A204.1 (cell line): ENCODE measurements at regions not wholly inside any gene's neighbourhood (a gene's known extent, or its start where the extent isn't known, plus 50 kb on each side); places are given as distances from the start of the nearest gene placed in this dataset.
"Not testable (repeated sequence)": the region's sequence is repeated elsewhere in the genome, so short reads cannot be mapped to it uniquely, and the experiment has no call there.

ENCODE experiments used
- FAIRE-seq: peaks from 2 replicates; lab custom pipeline; 2012; peaks lifted over from hg19 to GRCh38; lab: Jason Lieb, UNC

DNA sequence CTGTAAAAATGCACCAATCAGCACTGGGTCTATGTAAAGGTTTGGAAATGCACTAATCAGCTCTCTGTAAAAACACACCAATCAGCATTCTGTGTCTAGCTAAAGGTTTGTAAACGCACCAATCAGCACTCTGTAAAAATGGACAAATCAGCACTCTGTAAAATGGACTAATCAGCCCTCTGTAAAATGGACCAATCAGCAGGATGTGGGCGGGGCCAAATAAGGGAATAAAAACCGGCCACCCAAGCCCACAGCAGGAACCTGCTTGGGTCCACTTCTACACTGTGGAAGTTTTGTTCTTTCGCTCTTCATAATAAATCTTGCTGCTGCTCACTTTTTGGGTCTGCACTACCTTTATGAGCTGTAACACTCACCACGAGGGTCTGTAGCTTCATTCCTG is 101.0 kb downstream of the SMC2 start:
- FAIRE-seq, result not testable (repeated sequence)

DNA sequence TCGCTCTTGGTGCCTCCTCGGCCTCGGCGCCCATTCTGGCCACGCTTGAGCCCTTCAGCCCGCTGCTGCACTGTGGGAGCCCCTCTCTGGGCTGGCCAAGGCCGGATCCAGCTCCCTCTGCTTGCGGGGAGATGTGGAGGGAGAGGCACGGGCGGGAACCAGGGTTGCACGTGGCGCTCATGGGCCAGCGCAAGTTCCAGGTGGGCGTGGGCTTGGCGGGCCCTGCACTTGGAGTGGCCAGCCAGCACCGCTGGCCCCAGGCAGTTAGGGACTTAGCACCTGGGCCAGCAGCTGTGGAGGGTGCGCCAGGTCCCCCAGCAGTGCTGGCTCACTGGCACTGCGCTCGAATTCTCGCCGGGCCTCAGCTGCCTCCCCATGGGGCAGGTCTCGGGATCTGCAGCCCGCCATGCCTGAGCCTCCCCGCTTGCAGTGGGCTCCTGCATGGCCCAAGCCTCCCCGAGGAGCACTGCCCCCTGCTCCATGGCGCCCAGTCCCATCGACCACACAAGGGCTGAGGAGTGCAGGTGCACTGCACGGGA is 106.4 kb downstream of the SMC2 start:
- FAIRE-seq, result no peak

- FAIRE-seq, result no peak
Measured at GRCh38 chr9:104206766-104207165, 112.7 kb downstream of the SMC2 start.

DNA sequence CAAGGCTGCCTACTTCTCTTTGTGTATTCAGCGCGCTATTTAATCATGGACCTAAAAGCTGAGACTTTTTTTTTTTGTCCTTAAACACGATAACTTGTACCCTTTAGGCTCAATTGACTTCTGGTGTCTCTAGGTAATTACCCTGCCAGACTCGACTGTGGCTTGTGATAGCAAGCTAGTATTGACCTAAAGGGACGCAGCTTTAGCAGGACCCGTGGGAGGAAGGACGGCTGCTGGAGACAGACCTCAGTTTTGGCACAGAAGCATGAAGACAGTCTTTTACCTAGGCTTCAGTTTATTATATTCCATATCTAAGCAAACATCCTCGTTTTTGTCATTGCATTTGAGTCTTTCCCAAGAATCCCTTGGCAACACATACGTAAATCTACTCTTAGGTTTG is 115.3 kb downstream of the SMC2 start:
- FAIRE-seq, result no peak

DNA sequence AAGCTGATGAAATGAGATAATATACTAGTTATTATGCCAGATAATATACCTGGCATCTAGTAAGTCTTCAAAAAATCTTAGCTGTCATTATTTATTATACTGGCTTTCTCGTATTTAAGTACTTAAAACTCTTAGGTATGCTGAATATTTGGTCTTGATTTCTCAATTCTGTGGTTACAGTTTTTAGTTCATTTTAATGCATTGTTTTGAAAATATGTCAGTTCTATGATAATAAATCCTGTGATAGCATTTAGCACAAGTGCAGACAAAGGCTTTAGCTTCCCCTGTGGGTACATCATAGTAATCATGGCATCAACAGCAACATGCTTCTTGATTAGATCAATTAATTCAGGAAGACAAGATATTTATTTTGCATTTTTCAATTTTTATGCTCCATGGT is 133.0 kb downstream of the SMC2 start:
- no peak for FAIRE-seq

- no peak for FAIRE-seq
Measured at GRCh38 chr9:104232781-104233341, 138.8 kb downstream of the SMC2 start.

DNA sequence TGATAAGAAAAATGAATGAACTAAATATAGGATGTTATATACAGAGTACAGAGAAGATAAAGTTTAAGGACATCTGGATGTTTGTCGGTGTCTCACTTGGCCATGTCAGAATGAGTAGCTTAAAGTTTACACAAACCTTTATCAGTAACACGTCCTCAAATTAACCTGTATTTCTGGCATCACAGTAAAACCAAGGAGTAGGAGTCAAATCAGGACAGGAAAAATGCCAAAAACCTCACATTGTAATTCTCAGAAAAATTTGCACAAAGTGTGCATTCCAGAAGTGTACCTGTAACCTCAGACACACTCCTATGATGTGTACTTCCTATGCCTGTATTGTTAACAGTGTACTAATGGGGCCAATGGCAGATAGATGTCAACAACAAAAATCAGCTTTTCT is 139.3 kb downstream of the SMC2 start:
- no peak for FAIRE-seq

- not testable (repeated sequence) for FAIRE-seq
Measured at GRCh38 chr9:104234632-104235337, 140.7 kb downstream of the SMC2 start.

DNA sequence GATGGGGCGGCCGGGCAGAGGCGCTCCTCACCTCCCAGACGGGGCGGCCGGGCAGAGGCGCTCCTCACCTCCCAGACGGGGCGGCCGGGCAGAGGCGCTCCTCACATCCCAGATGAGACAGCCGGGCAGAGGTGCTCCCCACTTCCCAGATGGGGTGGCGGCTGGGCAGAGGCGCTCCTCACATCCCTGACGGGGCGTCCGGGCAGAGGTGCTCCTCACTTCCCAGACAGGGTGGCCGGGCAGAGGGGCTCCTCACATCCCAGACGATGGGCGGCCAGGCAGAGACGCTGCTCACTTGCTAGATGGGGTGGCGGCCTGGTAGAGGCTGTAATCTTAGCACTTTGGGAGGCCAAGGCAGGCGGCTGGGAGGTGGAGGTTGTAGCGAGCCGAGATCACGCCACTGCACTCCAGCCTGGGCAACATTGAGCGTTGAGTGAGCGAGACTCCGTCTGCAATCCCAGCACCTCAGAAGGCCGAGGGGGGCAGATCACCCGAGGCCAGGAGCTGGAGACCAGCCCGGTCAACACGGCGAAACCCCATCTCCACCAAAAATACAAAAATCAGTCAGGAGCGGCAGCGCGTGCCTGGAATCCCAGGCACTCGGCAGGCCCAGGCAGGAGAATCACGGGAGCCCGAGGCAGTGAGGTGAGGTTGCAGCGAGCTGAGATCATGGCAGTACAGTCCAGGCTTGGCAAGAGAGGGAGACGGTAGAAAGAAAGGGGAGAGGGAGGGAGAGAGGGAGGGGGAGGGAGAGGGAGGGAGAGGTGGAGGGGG is 141.4 kb downstream of the SMC2 start:
- FAIRE-seq, result not testable (repeated sequence)

GRCh38 chr9:104238668-104239067 is 144.6 kb downstream of the SMC2 start:
- no peak for FAIRE-seq

- FAIRE-seq, result no peak
Measured at GRCh38 chr9:104240890-104241289, 146.8 kb downstream of the SMC2 start.

- no peak for FAIRE-seq
Measured at GRCh38 chr9:104245925-104246324, 151.8 kb downstream of the SMC2 start.

GRCh38 chr9:104247899-104248460 is 153.9 kb downstream of the SMC2 start:
- no peak for FAIRE-seq

DNA sequence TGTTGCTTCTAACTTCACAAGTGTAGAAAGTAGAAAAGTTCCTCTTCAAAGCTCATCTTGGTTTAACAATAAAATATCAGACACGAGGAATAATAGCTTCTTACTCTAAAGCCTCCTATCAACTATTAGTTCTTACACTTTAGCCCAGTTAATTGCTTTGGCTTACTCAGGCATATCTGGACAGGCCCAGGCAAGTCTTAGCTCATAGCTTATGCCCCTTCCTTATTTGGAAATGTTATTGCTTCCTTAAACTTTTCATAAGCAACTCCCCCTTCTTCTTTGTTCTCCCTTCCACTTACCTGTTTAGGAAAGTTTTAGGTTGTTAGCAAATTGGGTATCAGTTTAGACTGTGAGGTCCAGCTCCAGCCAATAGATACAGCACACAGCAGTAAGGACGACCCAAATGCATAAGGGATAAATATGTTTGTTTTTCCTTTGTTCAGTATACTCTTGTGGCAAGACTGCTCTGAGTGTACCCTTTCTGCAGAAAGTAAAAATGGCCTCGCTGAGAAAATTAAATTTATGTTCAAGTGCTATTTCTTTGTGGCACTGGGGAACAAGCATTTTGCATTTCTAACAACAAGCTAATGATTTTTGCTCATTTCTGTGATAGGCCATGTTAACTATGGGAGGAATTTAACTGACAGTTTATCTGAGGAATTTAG is 162.1 kb downstream of the SMC2 start:
- no peak for FAIRE-seq

- FAIRE-seq, result no peak
Measured at GRCh38 chr9:104256696-104257062, 162.6 kb downstream of the SMC2 start.

GRCh38 chr9:104258296-104259011 is 164.3 kb downstream of the SMC2 start:
- no peak for FAIRE-seq

- FAIRE-seq, result no peak
Measured at GRCh38 chr9:104260004-104260403, 165.9 kb downstream of the SMC2 start.

GRCh38 chr9:104263942-104264341 is 169.8 kb downstream of the SMC2 start:
- FAIRE-seq, result no peak

DNA sequence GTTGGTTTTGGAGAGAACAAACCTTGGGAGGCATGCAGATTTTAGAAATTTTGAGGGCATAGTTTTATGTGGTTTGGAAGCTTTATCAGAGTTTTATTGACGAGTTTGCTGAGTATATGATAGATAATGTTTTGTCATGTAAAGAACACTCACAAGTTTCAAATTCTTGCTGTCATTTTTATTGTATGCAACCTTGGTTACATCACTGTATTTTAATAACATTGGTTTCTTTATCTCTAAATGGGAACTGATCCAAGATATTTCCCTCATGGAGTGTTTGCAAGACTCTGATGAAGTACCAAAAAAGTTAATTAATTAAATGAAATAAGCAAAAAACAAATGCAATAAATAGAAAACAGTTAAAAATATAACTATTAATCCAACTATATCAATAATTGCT is 170.3 kb downstream of the SMC2 start:
- no peak for FAIRE-seq

DNA sequence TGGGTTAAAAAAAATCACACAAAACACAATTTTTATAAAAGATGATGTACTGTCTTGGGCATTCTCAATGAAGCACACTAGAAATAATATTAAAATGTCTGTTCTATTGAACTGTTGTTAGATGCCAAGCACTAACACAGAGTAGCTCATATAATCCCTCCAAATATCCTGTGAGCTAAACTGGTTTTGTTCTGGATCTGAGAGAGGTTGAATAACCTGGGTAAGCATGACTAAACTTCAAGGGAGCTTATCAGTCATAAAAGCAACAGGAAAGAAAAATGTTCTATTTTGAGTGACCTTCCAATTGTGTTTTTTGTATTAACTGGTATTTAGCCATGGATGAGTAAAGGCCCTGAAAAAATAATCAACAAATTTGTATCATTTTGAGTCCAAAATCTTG is 175.3 kb downstream of the SMC2 start:
- FAIRE-seq, result no peak
